PC-3 (cell line): ENCODE measurements at regions not wholly inside any gene's neighbourhood (a gene's known extent, or its start where the extent isn't known, plus 50 kb on each side); places are given as distances from the start of the nearest gene placed in this dataset.

Source experiments
- ATAC-seq: fragments of 200-7000 bp; cut with Tn5 transposase; 2 replicates; pipeline ENCODE4 v1.9.1; 2020; ENCODE audit warnings: mild to moderate bottlenecking, moderate library complexity
- BruUV-seq: library from RNA; stranded (reverse); fragments of 400-500 nt; replicated peaks from 2 replicates; lab custom pipeline; 2021; lab: Mats Ljungman, UMichigan
- CTCF ChIA-PET: fragments of 300-600 bp; sonication (Branson Sonifier 250); formaldehyde crosslinking; loops from one replicate; lab custom pipeline; 2022; ENCODE audit warnings: antibody characterized with exemption; lab: Charles Lee
- POLR2A ChIA-PET: fragments of 300-600 bp; sonication (Branson Sonifier 250); formaldehyde crosslinking; loops from one replicate; lab custom pipeline; 2022; ENCODE audit warnings: antibody characterized with exemption; ENCODE audit not compliant: unreplicated experiment; lab: Charles Lee
- DNase-seq: peaks from one replicate; pipeline ENCODE4 v3.0.0-alpha.2; 2015
- H2AFZ ChIP-seq: fragments of 300-600 bp; sonication (generic); 2 replicates; pipeline ENCODE4 v1.6.0; 2016; ENCODE audit warnings: antibody characterized with exemption, low read length
- H3F3A ChIP-seq: fragments of 300-600 bp; sonication (generic); one replicate; pipeline ENCODE4 v1.6.0; 2017; ENCODE audit warnings: antibody characterized with exemption, low read length, control low read depth, mild to moderate bottlenecking; ENCODE audit not compliant: unreplicated experiment
- H3K27ac ChIP-seq: fragments of 300-600 bp; sonication (generic); 2 replicates; pipeline ENCODE4 v1.5.1; 2016; ENCODE audit warnings: mild to moderate bottlenecking, low read length
- H3K27me3 ChIP-seq: fragments of 300-600 bp; sonication (generic); 2 replicates; pipeline ENCODE4 v1.6.1; 2016; ENCODE audit warnings: low read length, mixed read lengths
- H3K36me3 ChIP-seq: fragments of 300-600 bp; sonication (generic); 2 replicates; pipeline ENCODE4 v1.6.1; 2016; ENCODE audit warnings: low read depth, mixed run types, low read length, mixed read lengths
- H3K4me1 ChIP-seq: fragments of 300-600 bp; sonication (generic); 2 replicates; pipeline ENCODE4 v1.5.1; 2016; ENCODE audit warnings: low read length; ENCODE audit not compliant: insufficient read depth
- H3K4me2 ChIP-seq: fragments of 300-600 bp; sonication (generic); 2 replicates; pipeline ENCODE4 v1.6.0; 2016; ENCODE audit warnings: low read length
- H3K4me3 ChIP-seq: fragments of 300-600 bp; sonication (generic); 2 replicates; pipeline ENCODE4 v1.5.1; 2016; ENCODE audit warnings: mild to moderate bottlenecking, low read length, mixed read lengths
- H3K79me2 ChIP-seq: fragments of 300-600 bp; sonication (generic); 2 replicates; pipeline ENCODE4 v1.6.1; 2017; ENCODE audit warnings: low read length, mixed read lengths
- H3K9ac ChIP-seq: fragments of 300-600 bp; sonication (generic); 2 replicates; pipeline ENCODE4 v1.6.0; 2016; ENCODE audit warnings: mild to moderate bottlenecking, low read length
- H3K9me2 ChIP-seq: fragments of 300-600 bp; sonication (generic); replicated peaks from 2 replicates; pipeline ENCODE4 v1.6.1; 2016; ENCODE audit warnings: mixed run types, low read length, mixed read lengths
- H3K9me3 ChIP-seq: fragments of 300-600 bp; sonication (generic); 2 replicates; pipeline ENCODE4 v1.6.1; 2016; ENCODE audit warnings: low read length, mixed read lengths
- H4K20me1 ChIP-seq: fragments of 300-600 bp; sonication (generic); 2 replicates; pipeline ENCODE4 v1.6.1; 2016; ENCODE audit warnings: low read length, mixed read lengths
- EZH2 ChIP-seq: fragments of 300-600 bp; sonication (generic); IDR thresholded peaks from one replicate; pipeline ENCODE4 v1.6.1; 2017; ENCODE audit warnings: antibody characterized with exemption, mild to moderate bottlenecking, low read length; ENCODE audit not compliant: unreplicated experiment
- EZH2phosphoT487 ChIP-seq: fragments of 300-600 bp; sonication (generic); IDR thresholded peaks from 2 replicates; pipeline ENCODE4 v1.6.1; 2018; ENCODE audit warnings: mild to moderate bottlenecking, antibody characterized with exemption, low read length, borderline replicate concordance
- intact Hi-C: fragments of 100-400 bp; cut with micrococcal nuclease; formaldehyde crosslinking; loops from 2 replicates; pipeline ENCODE4 v1.9.0; 2023
- TF ChIP-seq, protein P1 (sequence below): fragments of 300-600 bp; sonication (generic); conservative IDR thresholded peaks from 2 replicates; pipeline ENCODE4 v1.5.1; 2017; ENCODE audit warnings: antibody characterized with exemption, low read depth, mild to moderate bottlenecking, low read length

DNA sequence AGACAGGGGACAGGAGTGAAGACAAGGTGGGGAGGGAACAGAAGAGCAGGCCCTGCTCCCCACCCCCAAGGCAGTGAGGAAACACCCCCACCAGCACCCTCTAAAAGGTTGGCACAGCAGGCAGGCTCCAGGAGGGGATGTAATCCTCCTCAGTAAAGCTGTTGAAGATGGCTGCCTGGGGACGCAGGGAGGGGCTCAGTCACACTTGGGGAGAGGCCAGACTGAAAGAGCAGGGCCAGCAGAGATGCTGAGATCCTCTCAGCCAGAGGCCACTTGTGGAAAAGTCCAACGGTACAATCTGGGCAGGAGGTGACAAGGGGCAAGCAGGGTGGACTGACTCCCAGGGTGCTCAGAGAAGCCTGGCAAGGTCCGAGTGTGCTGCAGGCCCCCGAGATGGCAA, 154.8 kb upstream of the ID2 start:
- Histone ChIP-seq H3K27ac (no peak overlapping the region), H3K9me3 (0 out of 2 replicates have a peak, but pooled peaks cover 9% of the 10 kb centered on the region), H2AFZ (no peak overlapping the region), H3K4me2 (no peak overlapping the region), H3K9ac (no peak overlapping the region), H4K20me1 (no peaks in the 10 kb centered on the region), H3K27me3 (no peaks in the 10 kb centered on the region), H3K4me3 (no peak overlapping the region), H3K9me2 (no peaks in the 10 kb centered on the region), H3K36me3 (no peaks in the 10 kb centered on the region), H3K4me1 (peaks cover 9% of the 10 kb centered on the region; the same call in 1 of the 2 replicates), H3K79me2 (no peaks in the 10 kb centered on the region), H3F3A (no peaks in the 10 kb centered on the region)
- POLR2A ChIA-PET: no interaction called here
- TF ChIP-seq EZH2phosphoT487: no peak
- TF ChIP-seq EZH2: no peak
- TF ChIP-seq, protein P1, sequence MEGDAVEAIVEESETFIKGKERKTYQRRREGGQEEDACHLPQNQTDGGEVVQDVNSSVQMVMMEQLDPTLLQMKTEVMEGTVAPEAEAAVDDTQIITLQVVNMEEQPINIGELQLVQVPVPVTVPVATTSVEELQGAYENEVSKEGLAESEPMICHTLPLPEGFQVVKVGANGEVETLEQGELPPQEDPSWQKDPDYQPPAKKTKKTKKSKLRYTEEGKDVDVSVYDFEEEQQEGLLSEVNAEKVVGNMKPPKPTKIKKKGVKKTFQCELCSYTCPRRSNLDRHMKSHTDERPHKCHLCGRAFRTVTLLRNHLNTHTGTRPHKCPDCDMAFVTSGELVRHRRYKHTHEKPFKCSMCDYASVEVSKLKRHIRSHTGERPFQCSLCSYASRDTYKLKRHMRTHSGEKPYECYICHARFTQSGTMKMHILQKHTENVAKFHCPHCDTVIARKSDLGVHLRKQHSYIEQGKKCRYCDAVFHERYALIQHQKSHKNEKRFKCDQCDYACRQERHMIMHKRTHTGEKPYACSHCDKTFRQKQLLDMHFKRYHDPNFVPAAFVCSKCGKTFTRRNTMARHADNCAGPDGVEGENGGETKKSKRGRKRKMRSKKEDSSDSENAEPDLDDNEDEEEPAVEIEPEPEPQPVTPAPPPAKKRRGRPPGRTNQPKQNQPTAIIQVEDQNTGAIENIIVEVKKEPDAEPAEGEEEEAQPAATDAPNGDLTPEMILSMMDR: no peak
- DNase-seq: no peak
- no peak for ATAC-seq
- intact Hi-C loops: no loop called here
- CTCF ChIA-PET: no interaction called here
- BruUV-seq: no TSS peak

DNA sequence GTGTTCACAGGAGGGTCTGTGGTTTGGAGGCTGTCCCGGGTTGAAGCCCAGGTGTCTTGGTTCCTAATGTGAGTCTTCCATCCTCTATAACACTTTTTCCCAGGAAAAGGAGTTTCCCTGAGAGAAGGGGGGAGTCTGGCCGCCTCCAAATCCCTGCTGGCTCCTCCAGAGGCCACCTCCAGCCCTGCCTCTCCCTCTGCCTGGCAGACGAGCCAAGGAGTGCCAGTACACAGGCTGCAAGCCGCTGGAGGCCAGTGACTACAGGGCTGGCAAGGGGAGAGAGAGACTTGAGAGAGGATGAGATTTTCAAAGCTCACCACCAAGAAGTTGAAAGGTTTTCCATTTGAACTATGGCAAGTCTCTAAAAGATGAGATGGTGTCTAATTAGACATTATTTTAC, 154.2 kb upstream of the ID2 start:
- intact Hi-C loops: no loop called here
- Histone ChIP-seq H3F3A (no peaks in the 10 kb centered on the region), H3K79me2 (no peaks in the 10 kb centered on the region), H4K20me1 (no peaks in the 10 kb centered on the region), H3K27me3 (no peaks in the 10 kb centered on the region), H3K36me3 (no peaks in the 10 kb centered on the region), H3K4me3 (no peak overlapping the region), H3K9me2 (no peaks in the 10 kb centered on the region), H3K4me1 (peaks cover 9% of the 10 kb centered on the region; the same call in 1 of the 2 replicates), H3K9me3 (0 out of 2 replicates have a peak, but pooled peaks cover 9% of the 10 kb centered on the region), H3K9ac (no peak overlapping the region), H3K4me2 (no peak overlapping the region), H3K27ac (no peak overlapping the region), H2AFZ (no peak overlapping the region)
- DNase-seq (no peak), ATAC-seq (no peak)
- ChIA-PET POLR2A (no interaction called here), CTCF (no interaction called here)
- BruUV-seq: no TSS peak
- no peak for TF ChIP-seq EZH2
- TF ChIP-seq, protein P1: no peak
- no peak for TF ChIP-seq EZH2phosphoT487

DNA sequence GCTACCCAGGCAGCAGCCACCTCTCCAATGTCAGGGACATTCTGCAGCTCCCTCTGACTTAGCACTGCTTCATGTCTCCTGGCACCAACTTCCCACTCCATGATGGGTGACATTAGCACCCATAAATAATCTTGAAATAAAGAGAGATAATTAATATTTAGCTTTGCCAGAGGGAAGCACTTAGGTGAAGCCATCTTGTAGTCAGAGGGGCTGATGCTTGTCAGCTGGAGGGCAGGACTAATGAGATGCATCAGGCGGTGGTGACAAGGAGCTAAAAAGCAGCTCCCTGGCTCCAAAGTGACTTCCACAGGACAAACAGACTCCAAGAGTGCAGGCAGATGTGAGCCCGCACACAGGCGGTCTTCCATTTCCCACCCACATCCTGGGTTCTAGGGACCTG, 153.0 kb upstream of the ID2 start:
- CTCF ChIA-PET: no interaction called here
- intact Hi-C loops: no loop called here
- BruUV-seq: no TSS peak

More for the DNA sequence above, 153.0 kb upstream of the ID2 start:
- ATAC-seq (no peak), DNase-seq (no peak)
- Histone ChIP-seq H3K9me2 (no peaks in the 10 kb centered on the region), H3K27me3 (no peaks in the 10 kb centered on the region), H3K27ac (no peak overlapping the region), H3K4me2 (no peak overlapping the region), H3K9me3 (0 out of 2 replicates have a peak, but pooled peaks cover 9% of the 10 kb centered on the region), H3K4me1 (peaks cover 9% of the 10 kb centered on the region; the same call in 1 of the 2 replicates), H3F3A (no peaks in the 10 kb centered on the region), H3K9ac (no peak overlapping the region), H3K79me2 (no peaks in the 10 kb centered on the region), H2AFZ (no peak overlapping the region), H3K4me3 (no peak overlapping the region), H4K20me1 (no peaks in the 10 kb centered on the region), H3K36me3 (no peaks in the 10 kb centered on the region)
- TF ChIP-seq EZH2phosphoT487 (no peak), EZH2 (no peak)
- TF ChIP-seq, protein P1: no peak
- POLR2A ChIA-PET: interaction anchor here (0.7 kb wide), 1 partner anchor 147 kb away, joined by 3 read pairs; no protein-coding TSS in a partner anchor
